Keratinocyte (primary cell): ENCODE measurements at regions not wholly inside any gene's neighbourhood (a gene's known extent, or its start where the extent isn't known, plus 50 kb on each side); places are given as distances from the start of the nearest gene placed in this dataset.

Source experiments
- DNase-seq: peaks from one replicate; pipeline ENCODE4 v3.0.0-alpha.2; 2011; ENCODE audit warnings: low read depth, missing footprints, low spot score
- FAIRE-seq: peaks from 2 replicates; lab custom pipeline; 2011; peaks lifted over from hg19 to GRCh38; lab: Jason Lieb, UNC
- H2AFZ ChIP-seq: 2 replicates; pipeline ENCODE4 v1.6.0; 2012; ENCODE audit warnings: low read length, control low read depth, inconsistent platforms; ENCODE audit not compliant: control insufficient read depth
- H3K27ac ChIP-seq: 2 replicates; pipeline ENCODE4 v1.5.1; 2011; ENCODE audit warnings: low read length; ENCODE audit not compliant: control insufficient read depth, insufficient read depth
- H3K27me3 ChIP-seq: 3 replicates; pipeline ENCODE4 v1.6.0; 2011; ENCODE audit warnings: low read length; ENCODE audit not compliant: control insufficient read depth, insufficient read depth; ENCODE audit errors: extremely low read depth
- H3K36me3 ChIP-seq, 2 experiments: 2 replicates in 1 of 2; 3 replicates in 1 of 2; pipeline ENCODE4 v1.5.1; 2011; ENCODE audit warnings: low read length in 2 of 2, mild to moderate bottlenecking in 1 of 2; ENCODE audit not compliant: control insufficient read depth in 2 of 2, insufficient read depth in 2 of 2; ENCODE audit errors: extremely low read depth in 1 of 2
- H3K4me1 ChIP-seq: 3 replicates; pipeline ENCODE4 v1.5.1; 2011; ENCODE audit warnings: low read length; ENCODE audit not compliant: control insufficient read depth, insufficient read depth; ENCODE audit errors: extremely low read depth
- H3K4me2 ChIP-seq: 3 replicates; pipeline ENCODE4 v1.6.0; 2011; ENCODE audit warnings: low read depth, low read length; ENCODE audit not compliant: control insufficient read depth, insufficient read depth; ENCODE audit errors: extremely low read depth
- H3K4me3 ChIP-seq, 3 experiments: fragments of 200-600 bp in 1 of 3; sonication (generic) in 1 of 3; 2 replicates in 2 of 3; 3 replicates in 1 of 3; pipeline ENCODE4 v1.5.1; 2011 to 2016; ENCODE audit warnings: low read length in 3 of 3, mild to moderate bottlenecking in 3 of 3, control low read depth in 2 of 3, inconsistent platforms in 1 of 3, low read depth in 1 of 3, mixed read lengths in 1 of 3, mixed run types in 1 of 3, moderate library complexity in 1 of 3; ENCODE audit not compliant: control insufficient read depth in 2 of 3, insufficient read depth in 2 of 3; ENCODE audit errors: extremely low read depth in 1 of 3
- H3K79me2 ChIP-seq: 2 replicates; pipeline ENCODE4 v1.6.0; 2012; ENCODE audit warnings: low read length; ENCODE audit not compliant: control insufficient read depth, insufficient read depth
- H3K9ac ChIP-seq: 3 replicates; pipeline ENCODE4 v1.6.0; 2011; ENCODE audit warnings: low read length; ENCODE audit not compliant: control insufficient read depth, insufficient read depth; ENCODE audit errors: extremely low read depth
- H3K9me1 ChIP-seq: 3 replicates; pipeline ENCODE4 v1.6.0; 2011; ENCODE audit warnings: low read length; ENCODE audit not compliant: control insufficient read depth, insufficient read depth; ENCODE audit errors: extremely low read depth
- H3K9me3 ChIP-seq: 2 replicates; pipeline ENCODE4 v1.5.1; 2012; ENCODE audit warnings: low read depth, low read length; ENCODE audit not compliant: control insufficient read depth
- H4K20me1 ChIP-seq: 3 replicates; pipeline ENCODE4 v1.6.0; 2011; ENCODE audit warnings: low read length; ENCODE audit not compliant: control insufficient read depth, insufficient read depth; ENCODE audit errors: extremely low read depth
- EZH2 ChIP-seq: IDR thresholded peaks from one replicate; pipeline ENCODE4 v1.6.1; 2012; ENCODE audit warnings: inconsistent platforms, mild to moderate bottlenecking, low read length, moderate library complexity
- dilution Hi-C: fragments of 300-500 bp; cut with MboI; formaldehyde crosslinking; loops from one replicate; pipeline ENCODE4 v1.7.0; 2020; ENCODE audit warnings: low sequenced_read_pairs; ENCODE audit not compliant: extremely low pct_ligation_motif_present
- TF ChIP-seq, protein P1 (sequence below), 3 experiments: IDR thresholded peaks in 1 of 3; conservative IDR thresholded peaks in 1 of 3; optimal IDR thresholded peaks in 1 of 3; 2 replicates in 2 of 3; 3 replicates in 1 of 3; pipeline versions ENCODE3 to v1.5.1; 2011; ENCODE audit warnings: low read length in 3 of 3, mild to moderate bottlenecking in 3 of 3, moderate library complexity in 2 of 3, control low read depth in 1 of 3, inconsistent platforms in 1 of 3; ENCODE audit not compliant: insufficient read depth in 2 of 3; ENCODE audit errors: extremely low read depth in 1 of 3

DNA sequence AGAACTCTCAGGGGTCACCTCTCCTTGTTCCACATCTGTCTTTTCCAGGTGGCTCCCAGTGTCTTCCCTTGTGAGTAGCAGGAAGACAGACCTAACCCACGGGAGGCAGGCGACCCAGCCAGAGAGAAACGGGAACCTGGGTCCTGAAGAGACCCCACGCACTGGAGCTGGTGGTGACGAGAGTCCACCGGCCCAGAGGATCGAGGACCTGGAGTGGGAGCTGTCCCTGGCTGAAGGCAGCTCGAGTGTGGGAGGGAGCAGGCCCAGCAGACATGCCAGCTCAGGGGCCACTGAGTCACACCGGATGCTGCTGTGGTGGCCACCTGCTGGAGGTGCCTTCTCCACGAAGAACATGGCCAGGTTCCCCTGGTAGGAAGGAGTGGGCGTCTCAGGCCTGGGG, 66.5 kb upstream of the ATP12A start:
- H3K36me3 ChIP-seq, result no peaks in the 10 kb centered on the region
- H3K9me3 ChIP-seq, result no peaks in the 10 kb centered on the region
- dilution Hi-C loops, result no loop called here
- H2AFZ ChIP-seq, result no peak overlapping the region
- FAIRE-seq (no peak), DNase-seq (no peak)
- no peaks in the 10 kb centered on the region for H3K27me3 ChIP-seq
- H3K4me2 ChIP-seq, result no peak overlapping the region
- no peak for TF ChIP-seq EZH2
- H3K4me3 ChIP-seq, result no peak overlapping the region
- no peaks in the 10 kb centered on the region for H3K79me2 ChIP-seq
- H4K20me1 ChIP-seq, result no peaks in the 10 kb centered on the region
- no peak overlapping the region for H3K9ac ChIP-seq
- H3K4me1 ChIP-seq, result no peaks in the 10 kb centered on the region
- H3K9me1 ChIP-seq, result no peaks in the 10 kb centered on the region
- H3K27ac ChIP-seq, result no peak overlapping the region

DNA sequence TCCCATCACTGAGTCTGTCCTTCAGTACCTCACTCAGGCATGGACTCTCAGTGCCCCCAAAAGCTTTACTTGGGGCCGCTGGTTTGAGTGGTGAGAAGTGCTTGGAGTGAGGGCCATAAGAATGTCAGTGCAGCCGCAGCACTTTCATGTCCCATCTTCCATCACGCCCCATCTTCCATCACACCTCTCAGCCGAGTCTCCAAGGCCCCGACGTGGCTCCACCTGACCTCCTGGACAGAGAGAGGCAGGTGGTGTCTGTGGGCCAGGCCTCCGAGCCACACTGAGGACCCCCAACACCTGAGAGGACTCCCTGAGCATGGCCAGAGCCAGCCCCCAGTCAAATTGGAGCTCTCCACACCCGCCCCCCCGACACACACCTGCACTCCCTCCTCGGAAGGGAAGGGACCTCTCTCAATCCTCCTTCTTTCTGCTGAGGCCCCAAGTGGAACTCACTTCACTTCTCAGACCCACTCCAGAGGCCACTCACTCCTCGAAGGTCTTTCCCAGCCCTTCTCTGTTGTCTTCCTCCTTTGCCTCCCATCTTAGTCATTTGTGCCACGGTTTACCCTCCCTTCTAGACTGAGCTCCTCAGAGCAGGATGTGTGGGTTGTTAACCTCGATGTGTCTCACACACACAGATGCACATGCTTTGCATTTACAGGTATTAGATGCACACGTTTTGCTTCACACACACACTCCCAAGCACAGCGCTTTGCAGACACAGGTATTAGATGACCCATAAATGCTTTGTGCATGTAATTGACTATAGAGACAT, 65.7 kb upstream of the ATP12A start:
- H2AFZ ChIP-seq, result no peak overlapping the region
- H3K27ac ChIP-seq, result no peak overlapping the region
- no peaks in the 10 kb centered on the region for H3K9me3 ChIP-seq
- no peaks in the 10 kb centered on the region for H3K27me3 ChIP-seq
- no peak overlapping the region for H3K4me2 ChIP-seq
- H4K20me1 ChIP-seq, result no peaks in the 10 kb centered on the region
- dilution Hi-C loops, result no loop called here
- no peak overlapping the region for H3K4me3 ChIP-seq
- no peaks in the 10 kb centered on the region for H3K4me1 ChIP-seq
- no peaks in the 10 kb centered on the region for H3K36me3 ChIP-seq
- no peak for TF ChIP-seq EZH2
- TF ChIP-seq, protein P1, sequence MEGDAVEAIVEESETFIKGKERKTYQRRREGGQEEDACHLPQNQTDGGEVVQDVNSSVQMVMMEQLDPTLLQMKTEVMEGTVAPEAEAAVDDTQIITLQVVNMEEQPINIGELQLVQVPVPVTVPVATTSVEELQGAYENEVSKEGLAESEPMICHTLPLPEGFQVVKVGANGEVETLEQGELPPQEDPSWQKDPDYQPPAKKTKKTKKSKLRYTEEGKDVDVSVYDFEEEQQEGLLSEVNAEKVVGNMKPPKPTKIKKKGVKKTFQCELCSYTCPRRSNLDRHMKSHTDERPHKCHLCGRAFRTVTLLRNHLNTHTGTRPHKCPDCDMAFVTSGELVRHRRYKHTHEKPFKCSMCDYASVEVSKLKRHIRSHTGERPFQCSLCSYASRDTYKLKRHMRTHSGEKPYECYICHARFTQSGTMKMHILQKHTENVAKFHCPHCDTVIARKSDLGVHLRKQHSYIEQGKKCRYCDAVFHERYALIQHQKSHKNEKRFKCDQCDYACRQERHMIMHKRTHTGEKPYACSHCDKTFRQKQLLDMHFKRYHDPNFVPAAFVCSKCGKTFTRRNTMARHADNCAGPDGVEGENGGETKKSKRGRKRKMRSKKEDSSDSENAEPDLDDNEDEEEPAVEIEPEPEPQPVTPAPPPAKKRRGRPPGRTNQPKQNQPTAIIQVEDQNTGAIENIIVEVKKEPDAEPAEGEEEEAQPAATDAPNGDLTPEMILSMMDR (optimal IDR thresholded peaks at IDR 0.05 in 1 of 3, IDR thresholded peaks at IDR 0.05 in 1 of 3, conservative IDR thresholded peaks at IDR 0.05 in 1 of 3; ENCODE audit: extremely low read depth in 1 of 3, insufficient read depth in 2 of 3, low read length in 3 of 3), result no peak
- H3K9me1 ChIP-seq, result no peaks in the 10 kb centered on the region
- FAIRE-seq (no peak), DNase-seq (no peak)
- no peaks in the 10 kb centered on the region for H3K79me2 ChIP-seq
- H3K9ac ChIP-seq, result no peak overlapping the region

DNA sequence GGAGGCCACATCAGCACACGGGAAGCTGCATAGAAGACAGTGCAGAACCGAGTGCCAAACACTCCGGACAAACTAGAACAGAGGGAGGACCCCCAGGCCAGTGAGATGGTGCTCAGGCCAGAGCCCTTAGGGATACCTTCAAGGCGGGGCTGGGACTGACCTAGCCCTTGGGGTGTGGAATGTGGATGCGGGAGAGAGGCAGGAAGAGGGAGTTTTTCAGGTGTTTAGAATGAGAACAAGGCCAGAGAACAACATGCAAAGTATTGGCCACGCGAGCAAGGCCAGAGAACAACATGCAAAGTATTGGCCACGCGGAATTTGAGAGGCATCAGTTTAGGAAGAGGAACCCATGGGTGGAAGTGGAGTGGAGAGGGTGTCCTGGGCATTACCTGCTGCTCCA, 65.1 kb upstream of the ATP12A start:
- no peaks in the 10 kb centered on the region for H3K27me3 ChIP-seq
- DNase-seq (no peak), FAIRE-seq (no peak)
- TF ChIP-seq EZH2, result no peak
- TF ChIP-seq, protein P1 (optimal IDR thresholded peaks at IDR 0.05 in 1 of 3, IDR thresholded peaks at IDR 0.05 in 1 of 3, conservative IDR thresholded peaks at IDR 0.05 in 1 of 3; ENCODE audit: extremely low read depth in 1 of 3, insufficient read depth in 2 of 3, low read length in 3 of 3), result no peak
- H3K4me3 ChIP-seq, result no peak overlapping the region
- H3K9ac ChIP-seq, result no peak overlapping the region
- H4K20me1 ChIP-seq, result no peaks in the 10 kb centered on the region
- no peaks in the 10 kb centered on the region for H3K9me1 ChIP-seq
- no peaks in the 10 kb centered on the region for H3K9me3 ChIP-seq
- H3K27ac ChIP-seq, result no peak overlapping the region
- dilution Hi-C loops, result no loop called here
- no peak overlapping the region for H2AFZ ChIP-seq
- H3K4me1 ChIP-seq, result no peaks in the 10 kb centered on the region
- no peaks in the 10 kb centered on the region for H3K36me3 ChIP-seq
- no peaks in the 10 kb centered on the region for H3K79me2 ChIP-seq
- no peak overlapping the region for H3K4me2 ChIP-seq
